H9 (cell line): ENCODE measurements at regions not wholly inside any gene's neighbourhood (a gene's known extent, or its start where the extent isn't known, plus 50 kb on each side); places are given as distances from the start of the nearest gene placed in this dataset.

Source experiments
- DNase-seq: peaks from one replicate; pipeline ENCODE4 v3.0.0-alpha.2; 2017
- H2AFZ ChIP-seq: one replicate; pipeline ENCODE4 v1.6.1; 2013; ENCODE audit warnings: mild to moderate bottlenecking, low read length, control low read depth, moderate library complexity
- H2AK5ac ChIP-seq: 2 replicates; pipeline ENCODE4 v1.6.1; 2013; ENCODE audit warnings: low read length, control low read depth, mixed read lengths; ENCODE audit not compliant: insufficient read length
- H2BK120ac ChIP-seq: one replicate; pipeline ENCODE4 v1.6.1; 2013; ENCODE audit warnings: low read depth, mild to moderate bottlenecking, low read length, control low read depth, inconsistent platforms; ENCODE audit not compliant: poor library complexity, severe bottlenecking
- H2BK12ac ChIP-seq: 2 replicates; pipeline ENCODE4 v1.6.1; 2013; ENCODE audit warnings: low read length, control low read depth, mixed read lengths, low read depth; ENCODE audit not compliant: insufficient read length
- H2BK15ac ChIP-seq: 2 replicates; pipeline ENCODE4 v1.6.1; 2013; ENCODE audit warnings: low read depth, low read length, control low read depth
- H2BK20ac ChIP-seq: one replicate; pipeline ENCODE4 v1.6.1; 2013; ENCODE audit warnings: low read depth, mild to moderate bottlenecking, low read length, control low read depth, inconsistent platforms; ENCODE audit not compliant: poor library complexity, severe bottlenecking
- H2BK5ac ChIP-seq: 2 replicates; pipeline ENCODE4 v1.6.1; 2013; ENCODE audit warnings: low read length, control low read depth, mixed read lengths; ENCODE audit not compliant: insufficient read length
- H3K14ac ChIP-seq: 2 replicates; pipeline ENCODE4 v1.6.1; 2013; ENCODE audit warnings: low read length, control low read depth; ENCODE audit not compliant: insufficient read depth
- H3K18ac ChIP-seq: 2 replicates; pipeline ENCODE4 v1.6.1; 2013; ENCODE audit warnings: low read depth, mild to moderate bottlenecking, mixed read lengths, low read length, control low read depth; ENCODE audit not compliant: insufficient read length
- H3K23ac ChIP-seq: 2 replicates; pipeline ENCODE4 v1.6.1; 2013; ENCODE audit warnings: low read length, control low read depth, mixed read lengths, low read depth; ENCODE audit not compliant: insufficient read length
- H3K23me2 ChIP-seq: 2 replicates; pipeline ENCODE4 v1.6.1; 2013; ENCODE audit warnings: low read depth, mild to moderate bottlenecking, mixed read lengths, low read length, control low read depth; ENCODE audit not compliant: insufficient read length, poor library complexity, severe bottlenecking
- H3K27ac ChIP-seq: 2 replicates; pipeline ENCODE4 v1.5.1; 2013; ENCODE audit warnings: low read length, control low read depth, mixed read lengths, low read depth; ENCODE audit not compliant: insufficient read length
- H3K27me3 ChIP-seq: 2 replicates; pipeline ENCODE4 v1.6.1; 2013; ENCODE audit warnings: low read length, control low read depth, inconsistent platforms; ENCODE audit not compliant: insufficient read depth
- H3K4ac ChIP-seq: 2 replicates; pipeline ENCODE4 v1.6.1; 2013; ENCODE audit warnings: low read depth, mild to moderate bottlenecking, control low read depth, inconsistent platforms, low read length, moderate library complexity
- H3K4me1 ChIP-seq: 2 replicates; pipeline ENCODE4 v1.6.1; 2013; ENCODE audit warnings: low read length, control low read depth, inconsistent platforms; ENCODE audit not compliant: insufficient read depth
- H3K4me2 ChIP-seq: 2 replicates; pipeline ENCODE4 v1.6.1; 2013; ENCODE audit warnings: low read length, control low read depth, mixed read lengths; ENCODE audit not compliant: insufficient read length, insufficient read depth
- H3K56ac ChIP-seq: 2 replicates; pipeline ENCODE4 v1.6.1; 2013; ENCODE audit warnings: low read depth, mild to moderate bottlenecking, mixed read lengths, low read length, control low read depth; ENCODE audit not compliant: insufficient read length
- H3K79me1 ChIP-seq: 2 replicates; pipeline ENCODE4 v1.6.1; 2013; ENCODE audit warnings: low read depth, mild to moderate bottlenecking, moderate library complexity, low read length, control low read depth, inconsistent platforms; ENCODE audit not compliant: insufficient read depth, poor library complexity, severe bottlenecking
- H3K79me2 ChIP-seq: 2 replicates; pipeline ENCODE4 v1.6.1; 2013; ENCODE audit warnings: low read length, control low read depth, inconsistent platforms; ENCODE audit not compliant: insufficient read depth
- H3K9ac ChIP-seq: 2 replicates; pipeline ENCODE4 v1.6.1; 2013; ENCODE audit warnings: low read length, control low read depth, mixed read lengths; ENCODE audit not compliant: insufficient read length; ENCODE audit errors: extremely low read depth
- H3K9me3 ChIP-seq: one replicate; pipeline ENCODE4 v1.6.1; 2013; ENCODE audit warnings: low read depth, low read length, inconsistent platforms; ENCODE audit not compliant: control insufficient read depth
- H3T11ph ChIP-seq: one replicate; pipeline ENCODE4 v1.6.1; 2013; ENCODE audit warnings: mild to moderate bottlenecking, low read length, control low read depth, inconsistent platforms
- H4K20me1 ChIP-seq: one replicate; pipeline ENCODE4 v1.6.1; 2013; ENCODE audit not compliant: control insufficient read depth, insufficient read length, insufficient read depth
- H4K5ac ChIP-seq: 2 replicates; pipeline ENCODE4 v1.6.1; 2013; ENCODE audit warnings: low read depth, mild to moderate bottlenecking, mixed read lengths, low read length, control low read depth; ENCODE audit not compliant: insufficient read length
- H4K8ac ChIP-seq: replicated peaks from 2 replicates; pipeline ENCODE4 v1.6.1; 2013; ENCODE audit warnings: low read length, control low read depth, mixed read lengths, low read depth; ENCODE audit not compliant: insufficient read length
- H4K91ac ChIP-seq: 2 replicates; pipeline ENCODE4 v1.6.1; 2013; ENCODE audit warnings: low read depth, mild to moderate bottlenecking, moderate library complexity, mixed read lengths, low read length, control low read depth; ENCODE audit not compliant: insufficient read length
- H3K27ac Mint-ChIP-seq, 3 experiments: 2 replicates in 2 of 3; 3 replicates in 1 of 3; pipeline ENCODE4 v1.8.0; 2020 to 2021; ENCODE audit warnings: mixed read lengths in 3 of 3, mild to moderate bottlenecking in 1 of 3, moderate library complexity in 1 of 3
- H3K27me3 Mint-ChIP-seq: 2 replicates; pipeline ENCODE4 v1.8.0; 2021; ENCODE audit warnings: low read depth, mild to moderate bottlenecking, moderate library complexity, mixed read lengths
- H3K36me3 Mint-ChIP-seq, 3 experiments: 2 replicates in 2 of 3; 3 replicates in 1 of 3; pipeline ENCODE4 v1.8.0; 2020 to 2021; ENCODE audit warnings: low read depth in 3 of 3, mixed read lengths in 3 of 3; ENCODE audit not compliant: insufficient read depth in 1 of 3
- H3K4me1 Mint-ChIP-seq, 2 experiments: 2 replicates each; pipeline ENCODE4 v1.8.0; 2020; ENCODE audit warnings: mixed read lengths in 2 of 2
- H3K4me3 Mint-ChIP-seq, 2 experiments: 2 replicates in 1 of 2; 3 replicates in 1 of 2; pipeline ENCODE4 v1.8.0; 2020 to 2021; ENCODE audit warnings: mild to moderate bottlenecking in 2 of 2, mixed read lengths in 2 of 2, moderate library complexity in 1 of 2
- H3K9me3 Mint-ChIP-seq, 2 experiments: 2 replicates in 1 of 2; 3 replicates in 1 of 2; pipeline ENCODE4 v1.8.0; 2020; ENCODE audit warnings: mild to moderate bottlenecking in 2 of 2, mixed read lengths in 2 of 2, moderate library complexity in 1 of 2
- CTCF ChIP-seq: fragments of 200-600 bp; sonication (generic); conservative IDR thresholded peaks from 3 replicates; pipeline ENCODE4 v1.8.0; 2021; ENCODE audit warnings: antibody characterized with exemption, mild to moderate bottlenecking
- WGBS: extraction: QIAGEN DNeasy Blood & Tissue Kit; methylation state at CpG from one replicate; pipeline ENCODE4 v1.1.7; 2013; ENCODE audit warnings: missing lambda C conversion rate, low lambda C conversion rate, mixed read lengths; ENCODE audit not compliant: insufficient read length; ENCODE audit errors: extremely low coverage; 5-methylcytosine and 5-hydroxymethylcytosine counted together

GRCh38 chr1:30596470-30596869, 126.9 kb downstream of the MATN1 start:
- no peak overlapping the region for H4K91ac ChIP-seq
- H3K9me3 ChIP-seq = no peaks in the 10 kb centered on the region
- H4K5ac ChIP-seq = no peak overlapping the region
- Mint-ChIP-seq H3K36me3 (peaks cover 0 to 4% (median 0%) of the 10 kb centered on the region in 3 experiments; a peak in 3 of 7 replicates), H3K27ac (no peak overlapping the region; a peak in 1 of 7 replicates), H3K4me3 (no peak overlapping the region), H3K9me3 (peaks cover 10 to 16% of the 10 kb centered on the region in 2 experiments; a peak in 3 of 5 replicates), H3K4me1 (peaks cover 0 to 3% of the 10 kb centered on the region in 2 experiments; a peak in 1 of 4 replicates), H3K27me3 (peaks cover 18% of the 10 kb centered on the region)
- no peak for DNase-seq
- H3K79me2 ChIP-seq = no peaks in the 10 kb centered on the region
- H4K20me1 ChIP-seq = no peaks in the 10 kb centered on the region
- H2BK20ac ChIP-seq = no peak overlapping the region
- no peak overlapping the region for H2BK15ac ChIP-seq
- H3K4me2 ChIP-seq = no peak overlapping the region
- H4K8ac ChIP-seq = no peak overlapping the region
- H2BK5ac ChIP-seq = no peak overlapping the region
- H3K9ac ChIP-seq = no peak overlapping the region
- no peak overlapping the region for H3K14ac ChIP-seq
- no peak overlapping the region for H3K56ac ChIP-seq
- no peak overlapping the region for H2AFZ ChIP-seq
- WGBS = no CpG with 5 or more reads among the region's 1 CpG
- H2BK120ac ChIP-seq = no peak overlapping the region
- H2AK5ac ChIP-seq = no peak overlapping the region
- H3K23me2 ChIP-seq = peaks cover 3% of the 10 kb centered on the region
- no peak for TF ChIP-seq CTCF
- H3K23ac ChIP-seq = no peak overlapping the region
- no peaks in the 10 kb centered on the region for H3K4me1 ChIP-seq
- H3K79me1 ChIP-seq = no peaks in the 10 kb centered on the region
- no peak overlapping the region for H3K4ac ChIP-seq
- H3K18ac ChIP-seq = no peak overlapping the region
- H3K27ac ChIP-seq = no peak overlapping the region
- no peak overlapping the region for H3T11ph ChIP-seq
- H3K27me3 ChIP-seq = no peaks in the 10 kb centered on the region
- H2BK12ac ChIP-seq = no peak overlapping the region
